K562 (cell line): ENCODE measurements at regions not wholly inside any gene's neighbourhood (a gene's known extent, or its start where the extent isn't known, plus 50 kb on each side); places are given as distances from the start of the nearest gene placed in this dataset.
"Not testable (repeated sequence)": the region's sequence is repeated elsewhere in the genome, so short reads cannot be mapped to it uniquely, and the experiment has no call there.

Experiments
- ATAC-seq: fragments of 200-7000 bp; cut with Tn5 transposase; 3 replicates; pipeline ENCODE4 v1.9.1; 2020; ENCODE audit warnings: moderate library complexity
- BruUV-seq: library from RNA; stranded (reverse); fragments of 400-500 nt; replicated peaks from 2 replicates; lab custom pipeline; 2021; lab: Mats Ljungman, UMichigan
- CTCF ChIA-PET: fragments of 300-600 bp; formaldehyde crosslinking; extraction: SDS; loops from one replicate; lab custom pipeline; 2021; ENCODE audit warnings: low intra/inter-chr PET ratio; lab: Yijun Ruan, JAX
- POLR2A ChIA-PET: fragments of 300-600, 350-650 bp; sonication (Branson Sonifier 250); formaldehyde crosslinking; extraction: SDS; loops from one replicate; lab custom pipeline; 2021; ENCODE audit warnings: antibody characterized with exemption, inconsistent platforms; lab: Yijun Ruan, JAX
- DNase-seq, 4 experiments: peaks; one replicate each; pipeline versions ENCODE4 v3.0.0 to v3.0.0-alpha.2; 2011 to 2018; ENCODE audit warnings: low spot score in 3 of 4, mixed read lengths in 3 of 4; ENCODE audit errors: extremely low read depth in 1 of 4
- FAIRE-seq: peaks from 2 replicates; lab custom pipeline; 2011; peaks lifted over from hg19 to GRCh38; lab: Jason Lieb, UNC
- H2AFZ ChIP-seq: 2 replicates; pipeline ENCODE4 v1.6.0; 2011; ENCODE audit warnings: low read depth, low read length, control low read depth, inconsistent platforms
- H3K27ac ChIP-seq: fragments of 200-600 bp; 3 replicates; pipeline ENCODE4 v1.8.0; 2011; ENCODE audit warnings: low read depth, mild to moderate bottlenecking, control low read depth, inconsistent platforms, low read length, moderate library complexity, mixed read lengths; ENCODE audit errors: extremely low read depth
- H3K27me3 ChIP-seq, 2 experiments: fragments of 300-600 bp in 1 of 2; 2 replicates in 1 of 2; 3 replicates in 1 of 2; pipeline versions ENCODE4 v1.6.0 to v1.8.0; 2011; ENCODE audit warnings: inconsistent platforms in 2 of 2, low read length in 2 of 2, mild to moderate bottlenecking in 1 of 2, mixed read lengths in 1 of 2, moderate library complexity in 1 of 2; ENCODE audit not compliant: control insufficient read depth in 2 of 2, insufficient read depth in 2 of 2
- H3K36me3 ChIP-seq: fragments of 300-600 bp; 3 replicates; pipeline ENCODE4 v1.8.0; 2011; ENCODE audit warnings: mild to moderate bottlenecking, low read length, inconsistent platforms; ENCODE audit not compliant: control insufficient read depth, insufficient read depth
- H3K4me1 ChIP-seq, 2 experiments: fragments of 200-600 bp in 1 of 2; replicated peaks in 1 of 2; 2 replicates in 1 of 2; 3 replicates in 1 of 2; pipeline versions ENCODE4 v1.5.1 to v1.8.0; 2011; ENCODE audit warnings: inconsistent platforms in 2 of 2, low read length in 2 of 2, mild to moderate bottlenecking in 1 of 2, mixed read lengths in 1 of 2, moderate library complexity in 1 of 2; ENCODE audit not compliant: control insufficient read depth in 2 of 2, insufficient read depth in 2 of 2
- H3K4me2 ChIP-seq: 2 replicates; pipeline ENCODE4 v1.6.1; 2011; ENCODE audit warnings: low read length, control low read depth, inconsistent platforms, mixed read lengths; ENCODE audit not compliant: insufficient read depth
- H3K4me3 ChIP-seq: fragments of 200-600 bp; sonication (generic), shearing (Covaris generic); 2 replicates; pipeline ENCODE4 v1.5.1; 2016; ENCODE audit warnings: control low read depth, inconsistent platforms
- H3K79me2 ChIP-seq: fragments of 200-600 bp; 3 replicates; pipeline ENCODE4 v1.8.0; 2011; ENCODE audit warnings: low read length, inconsistent platforms; ENCODE audit not compliant: control insufficient read depth, insufficient read depth
- H3K9ac ChIP-seq, 2 experiments: 2 replicates each; pipeline versions ENCODE4 v1.6.0 to v1.6.1; 2011; ENCODE audit warnings: low read depth in 2 of 2, low read length in 2 of 2, control low read depth in 1 of 2, inconsistent platforms in 1 of 2, mild to moderate bottlenecking in 1 of 2, mixed read lengths in 1 of 2; ENCODE audit not compliant: insufficient read depth in 1 of 2
- H3K9me1 ChIP-seq: one replicate; pipeline ENCODE4 v1.6.0; 2011; ENCODE audit warnings: inconsistent platforms, mild to moderate bottlenecking, low read length, moderate library complexity; ENCODE audit not compliant: control insufficient read depth, insufficient read depth
- H3K9me3 ChIP-seq: replicated peaks from 2 replicates; pipeline ENCODE4 v1.5.1; 2011; ENCODE audit warnings: low read depth, low read length, inconsistent platforms; ENCODE audit not compliant: control insufficient read depth, insufficient read depth
- H4K20me1 ChIP-seq: replicated peaks from 2 replicates; pipeline ENCODE4 v1.6.1; 2011; ENCODE audit warnings: low read length, inconsistent platforms, mixed read lengths; ENCODE audit not compliant: control insufficient read depth, insufficient read depth
- CBX3 ChIP-seq, 2 experiments: IDR thresholded peaks; 1 replicate in 1 of 2; 2 replicates in 1 of 2; pipeline ENCODE4 v1.6.1; 2012; ENCODE audit warnings: inconsistent platforms in 2 of 2, low read length in 2 of 2, borderline replicate concordance in 1 of 2, control low read depth in 1 of 2
- CBX5 ChIP-seq: IDR thresholded peaks from 2 replicates; pipeline ENCODE4 v1.6.1; 2014; ENCODE audit warnings: low read depth, borderline replicate concordance
- L3MBTL2 ChIP-seq: fragments of 450-650 bp; IDR thresholded peaks from 2 replicates; pipeline ENCODE4 v1.6.1; 2016; ENCODE audit warnings: mild to moderate bottlenecking, moderate library complexity
- SOX6 ChIP-seq: fragments of 450-650 bp; IDR thresholded peaks from 2 replicates; pipeline ENCODE4 v1.6.1; 2014; ENCODE audit warnings: mild to moderate bottlenecking
- TRIM24 ChIP-seq, 2 experiments: fragments of 450-650 bp; IDR thresholded peaks; 2 replicates each; pipeline ENCODE4 v1.6.1; 2016
- TRIM28 ChIP-seq: fragments of 450-650 bp; IDR thresholded peaks from 2 replicates; pipeline ENCODE4 v1.6.1; 2017
- ZEB2 ChIP-seq: fragments of 450-650 bp; IDR thresholded peaks from 2 replicates; pipeline ENCODE4 v1.6.1; 2016
- ZNF280A ChIP-seq: fragments of 450-650 bp; IDR thresholded peaks from 2 replicates; pipeline ENCODE4 v1.6.1; 2018; ENCODE audit warnings: mild to moderate bottlenecking, low read depth; ENCODE audit not compliant: partially characterized antibody
- ZNF445 ChIP-seq: fragments of 250-450 bp; sonication (Bioruptor Pico); IDR thresholded peaks from 2 replicates; pipeline ENCODE4 v1.4.0; 2020; ENCODE audit warnings: low read depth, mild to moderate bottlenecking, moderate library complexity
- ZNF507 ChIP-seq: conservative IDR thresholded peaks from 2 replicates; pipeline ENCODE4 v1.6.1; 2017; ENCODE audit warnings: missing genetic modification characterization, missing compliant biosample characterization
- WGBS: fragments of 100-300 bp; shearing (Covaris generic); methylation state at CpG from one replicate; pipeline ENCODE4 v1.1.6; 2016; ENCODE audit warnings: low coverage, mixed read lengths; ENCODE audit not compliant: insufficient coverage; ENCODE audit errors: missing lambda C conversion rate; 5-methylcytosine and 5-hydroxymethylcytosine counted together
- in situ Hi-C: fragments of 300-500 bp; cut with MboI; formaldehyde crosslinking; loops from 4 replicates; pipeline ENCODE4 v1.15.0; 2018; ENCODE audit warnings: inconsistent platforms, mixed read lengths
- intact Hi-C: fragments of 100-400 bp; cut with micrococcal nuclease; formaldehyde crosslinking; loops from 2 replicates; pipeline ENCODE4 v1.14.2; 2022

GRCh38 chr11:3519841-3520240 is 122.0 kb downstream of the ART5 start:
- DNase-seq, POLR2A ChIA-PET, H3K9ac ChIP-seq, H3K27ac ChIP-seq, in situ Hi-C loops, H2AFZ ChIP-seq, H3K27me3 ChIP-seq, intact Hi-C loops, H3K4me3 ChIP-seq, H3K4me2 ChIP-seq, ATAC-seq, H3K9me1 ChIP-seq, H3K79me2 ChIP-seq, BruUV-seq, H3K4me1 ChIP-seq, CTCF ChIA-PET, H4K20me1 ChIP-seq, H3K36me3 ChIP-seq, FAIRE-seq: not testable (repeated sequence)
- 0 out of 2 replicates have a peak, but pooled peaks have one; percentile 21 for TF ChIP-seq L3MBTL2
- TF ChIP-seq ZNF445 (CRISPR knock-in tag) = peak; percentile 96
- TF ChIP-seq ZNF507 (tag) = 0 out of 2 replicates have a peak, but pooled peaks have one; percentile 18
- TF ChIP-seq CBX3 (IDR thresholded peaks at IDR 0.05; ENCODE audit: borderline replicate concordance in 1 of 2, low read length in 2 of 2) = 0 out of 3 replicates have a peak, but pooled peaks of 1 of the 2 experiments have one; percentile 14
- TF ChIP-seq TRIM28 = peak; percentile 95
- peak; percentile 38; the same call in 1 of the 2 replicates for TF ChIP-seq SOX6
- peak; percentile 53; the same call in 1 of the 2 replicates for TF ChIP-seq ZEB2
- peak; percentile 85 for TF ChIP-seq ZNF280A
- 0 out of 2 replicates have a peak, but pooled peaks have one; percentile 10 for TF ChIP-seq CBX5
- TF ChIP-seq TRIM24 (IDR thresholded peaks at IDR 0.05) = peak; percentile 40 to 87; a peak in 3 of 4 replicates
- 58% methylated on average over 5 of the region's 5 CpGs for WGBS
- peaks cover 21% of the 10 kb centered on the region for H3K9me3 ChIP-seq
